HG03280 (cell line): ENCODE measurements at regions not wholly inside any gene's neighbourhood (a gene's known extent, or its start where the extent isn't known, plus 50 kb on each side); places are given as distances from the start of the nearest gene placed in this dataset.
"Not testable (repeated sequence)": the region's sequence is repeated elsewhere in the genome, so short reads cannot be mapped to it uniquely, and the experiment has no call there.

Experiments used
- ATAC-seq: cut with Tn5 transposase; IDR thresholded peaks from one replicate; pipeline ENCODE4 v1.9.1; 2021; ENCODE audit warnings: mild to moderate bottlenecking, moderate library complexity; ENCODE audit not compliant: unreplicated experiment

DNA sequence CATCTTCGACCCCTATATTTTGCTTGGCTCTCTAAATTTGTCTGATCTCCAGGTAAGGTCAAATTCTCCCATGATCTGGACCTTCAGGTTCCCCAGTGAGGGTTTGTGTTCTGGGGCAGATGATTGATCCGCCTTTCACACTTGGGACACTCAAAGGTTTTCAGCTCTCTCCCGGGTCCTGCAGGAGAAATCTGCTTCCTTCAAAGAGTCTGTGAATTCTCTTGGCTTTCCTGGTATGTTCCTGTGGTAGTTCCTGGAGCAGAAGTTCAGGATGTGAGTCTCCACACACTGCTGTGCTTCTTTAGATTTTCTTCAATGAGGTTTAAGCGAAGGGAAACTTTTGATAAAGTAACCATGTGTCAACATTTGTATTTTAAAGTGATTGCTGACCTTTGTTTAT is 318.0 kb downstream of the TAF11L14 start:
- no peak for ATAC-seq

- no peak for ATAC-seq
These were observed 329.8 kb downstream of the TAF11L14 start for GRCh38 chr5:17964067-17964466.

DNA sequence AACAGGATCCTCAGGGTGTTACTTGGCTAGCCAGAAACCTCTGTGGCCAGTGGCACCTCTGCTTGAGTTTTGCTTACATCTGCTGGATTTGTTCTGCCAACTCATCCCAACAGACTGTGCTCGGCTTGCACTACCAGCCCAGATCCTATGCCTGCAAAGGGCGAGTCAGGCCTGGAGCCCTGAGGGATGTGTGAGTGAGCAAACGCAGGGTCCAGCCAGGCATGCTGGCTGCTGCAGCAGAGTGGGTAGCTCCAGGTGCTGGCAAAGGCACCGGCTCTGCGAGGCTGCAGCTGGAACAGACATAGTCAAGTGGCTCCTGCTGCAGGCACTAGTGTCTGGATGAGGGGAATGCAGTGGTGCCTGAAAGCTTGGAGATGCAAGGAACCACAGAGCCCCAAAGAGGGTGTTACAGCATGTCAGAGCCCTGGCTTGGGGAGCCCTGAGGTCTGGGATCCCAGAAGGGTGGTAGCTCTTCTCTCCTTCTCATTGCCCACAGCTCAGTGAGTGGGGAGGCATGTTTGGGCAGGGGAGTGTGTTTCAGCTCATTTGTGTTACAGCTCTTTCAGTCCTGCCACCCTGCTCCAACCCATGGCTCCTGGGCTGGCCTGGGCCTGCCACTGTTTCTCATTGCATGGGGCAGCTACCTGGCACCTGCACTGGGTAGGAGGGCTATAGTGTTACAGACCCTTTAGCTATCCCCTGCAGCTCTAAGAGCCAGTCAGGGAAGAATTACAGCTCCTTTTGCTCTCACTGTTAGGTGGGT is 332.6 kb downstream of the TAF11L14 start:
- ATAC-seq, result no peak

DNA sequence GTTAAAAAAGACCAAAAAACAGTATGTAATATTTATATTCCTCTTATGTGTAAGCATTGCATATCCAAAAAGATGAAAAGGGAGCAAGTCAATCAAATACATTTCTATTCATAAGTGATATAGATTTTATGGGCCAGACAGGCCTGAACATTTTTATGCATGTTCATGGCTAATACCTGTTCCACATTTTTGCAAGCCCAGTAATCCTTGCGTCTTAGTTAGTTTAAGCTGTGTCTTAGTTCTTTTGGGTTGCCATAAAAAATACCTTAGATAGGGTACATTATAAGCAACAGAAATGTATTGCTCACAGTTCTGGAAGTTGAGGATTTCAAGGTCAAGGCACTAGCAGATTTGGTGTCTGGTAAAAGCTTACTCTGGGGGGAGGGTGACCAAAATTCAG is 342.1 kb downstream of the TAF11L14 start:
- ATAC-seq, result no peak

DNA sequence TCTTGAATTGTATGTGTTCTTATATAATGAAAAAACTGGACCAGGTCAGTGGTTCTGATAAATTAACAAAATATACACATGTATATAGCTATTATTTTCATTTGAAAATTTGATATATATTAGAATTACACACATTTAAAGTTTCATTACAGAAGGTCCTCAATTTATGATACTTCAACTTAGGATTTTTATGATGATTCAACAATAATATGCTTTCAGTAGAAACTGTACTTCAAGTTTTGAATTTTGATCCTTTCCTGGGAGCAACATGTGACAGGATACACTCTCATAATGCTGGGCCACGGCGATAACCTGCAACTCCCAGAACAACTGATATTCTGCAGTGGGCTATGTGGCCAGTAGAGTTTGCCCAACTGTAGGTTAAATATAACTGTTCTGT is 344.7 kb downstream of the TAF11L14 start:
- ATAC-seq, result no peak

GRCh38 chr5:17982626-17983025 is 348.4 kb downstream of the TAF11L14 start:
- ATAC-seq, result not testable (repeated sequence)

- no peak for ATAC-seq
These were observed 354.8 kb downstream of the TAF11L14 start for GRCh38 chr5:17989036-17989435.

- ATAC-seq, result no peak
These were observed 355.6 kb downstream of the TAF11L14 start for GRCh38 chr5:17989567-17990563.

GRCh38 chr5:17991775-17992174 is 357.5 kb downstream of the TAF11L14 start:
- ATAC-seq, result no peak

DNA sequence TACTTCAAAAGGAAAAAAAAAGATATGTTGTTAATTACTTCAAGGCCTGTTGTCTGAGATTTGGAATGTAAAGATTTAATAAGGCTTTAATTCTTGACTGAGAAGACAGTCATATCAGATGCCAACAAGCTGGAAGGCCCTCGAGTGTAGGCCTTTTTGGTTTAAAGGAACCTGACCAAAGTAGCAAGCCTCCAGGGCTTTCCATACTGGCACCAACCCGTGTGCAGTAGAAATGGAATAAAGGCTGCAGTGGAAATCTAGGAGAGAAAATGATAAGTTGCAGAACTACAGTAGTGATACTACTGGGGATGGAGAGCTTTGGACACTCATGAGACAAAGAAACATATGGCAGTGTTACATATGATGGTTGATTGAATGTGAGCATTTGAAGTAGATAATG is 358.0 kb downstream of the TAF11L14 start:
- no peak for ATAC-seq

GRCh38 chr5:17995997-17996396 is 361.7 kb downstream of the TAF11L14 start:
- ATAC-seq, result no peak

DNA sequence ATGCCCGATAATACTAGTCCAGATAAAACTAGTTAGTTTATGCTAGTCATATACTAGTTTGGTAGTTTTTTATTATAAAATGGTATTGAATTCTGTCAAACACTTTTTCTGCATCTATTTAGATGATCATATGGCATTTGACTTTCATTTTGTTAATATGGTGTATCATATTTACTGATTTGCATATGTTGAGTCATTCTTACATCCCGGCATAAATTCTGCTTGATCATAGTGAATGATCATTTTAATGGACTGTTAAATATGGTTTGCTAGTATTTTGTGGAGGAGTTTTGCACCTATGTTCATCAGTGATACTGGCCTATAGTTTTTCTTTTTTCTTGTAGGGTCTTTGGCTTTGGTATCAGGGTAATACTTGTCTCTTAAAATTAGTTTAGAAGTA is 365.6 kb downstream of the TAF11L14 start:
- ATAC-seq, result no peak

DNA sequence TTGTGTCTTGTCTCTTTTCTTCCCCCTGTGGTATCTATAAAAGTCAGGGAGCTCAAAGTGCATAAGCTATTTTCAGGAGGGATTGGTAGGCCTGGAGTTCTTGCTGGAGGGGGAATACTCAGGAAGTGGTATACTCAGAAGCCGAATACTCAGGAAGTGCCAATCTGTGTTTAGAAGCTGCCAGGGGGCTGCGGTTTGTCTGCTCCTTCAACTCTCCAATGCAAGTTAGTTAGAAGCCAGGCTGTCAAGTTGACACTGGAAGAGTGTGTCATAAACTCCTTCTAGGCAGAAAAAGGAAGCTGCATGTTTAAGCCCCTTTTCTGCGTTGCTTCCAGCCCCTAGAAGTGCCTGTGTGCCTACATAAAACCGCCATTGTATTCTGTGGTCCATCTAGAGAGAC is 366.5 kb downstream of the TAF11L14 start:
- no peak for ATAC-seq

DNA sequence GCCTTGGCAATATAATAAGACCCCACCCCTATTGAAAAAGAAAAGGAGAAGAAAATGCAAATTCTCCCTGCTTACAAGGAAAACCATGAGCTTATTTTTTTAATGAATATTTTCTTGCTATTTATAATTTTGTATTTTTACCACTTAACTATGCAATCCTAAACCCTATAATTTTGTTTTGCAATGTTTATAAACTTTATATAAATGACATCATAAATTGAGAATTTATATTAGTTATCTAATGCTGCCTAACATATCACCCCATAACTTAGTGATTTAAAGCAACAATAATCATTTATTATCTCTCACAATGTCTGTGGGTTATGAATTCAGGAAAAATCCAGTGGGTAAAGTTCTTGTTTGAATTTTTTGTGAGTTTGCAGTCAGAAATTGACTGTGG is 369.1 kb downstream of the TAF11L14 start:
- no peak for ATAC-seq

GRCh38 chr5:18003784-18004183 is 369.5 kb downstream of the TAF11L14 start:
- no peak for ATAC-seq

DNA sequence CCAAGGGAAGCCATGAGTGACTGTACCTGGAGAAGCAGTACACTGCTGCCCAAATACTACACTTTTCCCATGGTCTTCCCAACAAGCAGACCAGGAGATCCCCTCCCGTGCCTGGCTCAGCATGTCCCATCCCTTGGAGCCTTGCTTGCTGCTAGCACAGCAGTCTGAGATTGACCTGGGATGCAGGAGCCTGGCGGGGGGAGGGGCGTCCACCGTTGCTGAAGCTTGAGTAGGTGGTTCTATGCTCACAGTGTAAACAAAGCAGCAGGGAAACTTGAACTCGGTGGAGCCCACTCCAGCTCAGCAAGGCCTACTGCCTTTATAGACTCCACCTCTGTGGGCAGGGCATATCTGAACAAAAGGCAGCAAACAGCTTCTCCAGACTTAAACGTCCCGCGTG is 372.0 kb downstream of the TAF11L14 start:
- not testable (repeated sequence) for ATAC-seq

DNA sequence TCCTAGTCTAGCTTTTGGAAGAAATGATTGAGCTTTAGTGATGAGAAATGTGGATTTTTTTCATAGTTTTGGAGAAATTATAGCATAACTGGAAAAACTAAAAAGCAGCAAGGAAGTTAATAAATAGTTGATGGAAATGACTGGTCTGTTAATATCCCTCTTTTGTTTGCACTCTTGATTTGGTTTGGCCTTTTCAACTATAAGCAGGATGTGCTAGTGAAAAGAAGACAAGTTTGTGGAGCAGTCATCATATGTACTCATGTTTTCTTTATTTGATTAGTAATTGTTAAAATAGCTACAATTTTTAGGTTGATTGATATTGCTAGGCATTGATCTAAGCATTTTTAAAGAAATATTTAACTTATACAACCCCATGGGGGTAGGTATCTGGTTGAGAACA is 374.7 kb downstream of the TAF11L14 start:
- ATAC-seq, result no peak

DNA sequence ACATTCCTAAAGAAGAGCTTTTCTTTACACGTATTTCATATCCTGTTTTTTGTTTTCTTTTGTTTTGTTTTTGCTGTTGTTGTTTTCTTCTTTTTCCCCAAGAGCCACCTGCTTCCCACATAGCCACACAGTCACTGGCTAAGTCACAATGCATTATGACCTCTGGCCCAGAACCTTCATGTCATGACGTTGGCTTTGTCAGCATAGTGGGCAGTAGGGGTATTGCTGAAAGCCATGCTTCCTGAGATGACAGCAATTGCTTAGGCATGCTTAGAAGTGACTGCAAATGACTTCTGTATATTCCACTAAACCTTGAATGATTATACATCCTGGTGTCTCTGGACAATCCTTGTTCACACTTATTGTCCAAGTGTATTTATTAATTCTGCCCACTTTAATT is 375.8 kb downstream of the TAF11L14 start:
- no peak for ATAC-seq

- no peak for ATAC-seq
These were observed 384.2 kb downstream of the TAF11L14 start for GRCh38 chr5:18018472-18018871.

DNA sequence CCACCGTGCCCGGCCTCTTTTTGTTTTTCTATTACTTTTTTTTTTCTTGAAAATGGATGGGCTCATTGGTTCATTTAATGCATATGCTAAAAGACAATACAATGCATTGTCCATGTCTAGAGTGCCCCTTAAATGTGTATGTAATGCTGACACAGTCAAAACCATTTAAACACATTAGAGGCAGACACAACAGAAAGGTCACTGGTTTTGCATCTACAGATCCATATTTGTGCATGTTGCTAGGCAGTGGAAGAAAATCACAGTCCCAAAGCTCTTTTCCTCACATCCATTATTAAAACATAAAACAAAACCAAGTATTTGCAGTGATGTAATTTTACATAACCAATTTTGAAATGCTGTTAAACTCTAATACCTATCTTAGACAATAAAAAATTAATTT is 389.0 kb downstream of the TAF11L14 start:
- ATAC-seq, result no peak

- no peak for ATAC-seq
These were observed 389.7 kb downstream of the TAF11L14 start for GRCh38 chr5:18023986-18024385.

- no peak for ATAC-seq
These were observed 390.3 kb downstream of the TAF11L14 start for GRCh38 chr5:18024542-18024941.
